Prostate gland (tissue), 2 donors: ENCODE measurements at regions not wholly inside any gene's neighbourhood (a gene's known extent, or its start where the extent isn't known, plus 50 kb on each side); places are given as distances from the start of the nearest gene placed in this dataset.

Source experiments
- DNase-seq: peaks from one replicate; pipeline ENCODE4 v3.0.0-alpha.2; 2019; ENCODE audit warnings: low spot score
- H3K27ac ChIP-seq, 2 donors: fragments of 200-600 bp; sonication (generic); 2 replicates each; pipeline ENCODE4 v1.5.1; 2017 to 2019
- H3K27me3 ChIP-seq: fragments of 200-600 bp; sonication (generic); replicated peaks from 2 replicates; pipeline ENCODE4 v1.5.1; 2019; ENCODE audit not compliant: insufficient read depth
- H3K36me3 ChIP-seq, 2 donors: fragments of 200-600 bp; sonication (generic); 1 replicate in 1 of 2; 2 replicates in 1 of 2; pipeline versions ENCODE4 v1.5.1 to v1.8.1; 2017 to 2019
- H3K4me1 ChIP-seq: fragments of 200-600 bp; sonication (generic); replicated peaks from 2 replicates; pipeline ENCODE4 v1.5.1; 2019
- H3K4me3 ChIP-seq, 2 donors: fragments of 200-600 bp; sonication (generic); 2 replicates each; pipeline ENCODE4 v1.5.1; 2017 to 2019
- H3K9me3 ChIP-seq: fragments of 200-600 bp; sonication (generic); 2 replicates; pipeline ENCODE4 v1.5.1; 2017
- CTCF ChIP-seq, 4 experiments: fragments of 200-600 bp in 2 of 4; fragments of 450-650 bp in 2 of 4; sonication (generic) in 2 of 4; IDR thresholded peaks; 1 replicate in 3 of 4; 2 replicates in 1 of 4; pipeline ENCODE4 v1.5.1; 2016 to 2019; ENCODE audit warnings: antibody characterized with exemption in 4 of 4, mild to moderate bottlenecking in 2 of 4, moderate library complexity in 2 of 4
- POLR2A ChIP-seq: fragments of 450-650 bp; IDR thresholded peaks from one replicate; pipeline ENCODE4 v1.6.1; 2016; ENCODE audit warnings: antibody characterized with exemption, mild to moderate bottlenecking
- POLR2AphosphoS5 ChIP-seq: sonication (generic); formaldehyde crosslinking; IDR thresholded peaks from one replicate; pipeline ENCODE4 v1.6.1; 2017; ENCODE audit warnings: antibody characterized with exemption
- WGBS: methylation state at CpG from one replicate; pipeline ENCODE4 v1.1.5; 2018; 5-methylcytosine and 5-hydroxymethylcytosine counted together
- intact Hi-C: fragments of 100-400 bp; cut with DNase I; formaldehyde crosslinking; loops from one replicate; pipeline ENCODE4 v1.14.2; 2022

DNA sequence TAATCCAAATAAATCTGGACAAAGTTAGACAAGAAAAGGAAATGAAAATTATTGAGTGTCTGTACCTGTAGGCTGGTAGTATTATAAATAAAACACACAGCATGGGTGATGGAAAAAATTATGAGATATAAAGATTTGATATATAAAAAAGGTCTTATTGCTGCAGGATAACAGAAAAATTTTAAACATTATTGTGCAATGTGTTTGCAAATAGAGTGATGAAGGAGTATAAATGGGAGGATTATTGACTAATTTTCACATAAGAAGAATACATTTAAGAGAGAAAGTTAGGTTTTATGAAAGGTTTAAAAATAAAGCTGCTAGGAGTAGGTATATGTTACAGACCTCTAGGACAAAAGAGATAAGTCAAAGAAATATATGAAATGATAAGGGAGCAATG is 336.7 kb upstream of the MAN1A1 start:
- Histone ChIP-seq H3K9me3 (no peaks in the 10 kb centered on the region), H3K36me3 (no peaks in the 10 kb centered on the region), H3K4me3 (no peak overlapping the region), H3K27me3 (no peaks in the 10 kb centered on the region), H3K27ac (no peak overlapping the region), H3K4me1 (no peaks in the 10 kb centered on the region)
- intact Hi-C loops: no loop called here
- DNase-seq: no peak
- no peak for TF ChIP-seq POLR2AphosphoS5
- no peak for TF ChIP-seq POLR2A
- TF ChIP-seq CTCF (IDR thresholded peaks at IDR 0.05): no peak

GRCh38 chr6:119683671-119684070 is 334.1 kb upstream of the MAN1A1 start:
- H3K27ac ChIP-seq: no peak overlapping the region
- intact Hi-C loops: no loop called here
- H3K27me3 ChIP-seq: no peaks in the 10 kb centered on the region
- no peaks in the 10 kb centered on the region for H3K36me3 ChIP-seq
- no peak overlapping the region for H3K4me3 ChIP-seq
- no peak for DNase-seq
- WGBS: 91% methylated on average over 2 of the region's 2 CpGs
- TF ChIP-seq POLR2AphosphoS5 (no peak), CTCF (IDR thresholded peaks at IDR 0.05) (no peak), POLR2A (no peak)
- no peaks in the 10 kb centered on the region for H3K9me3 ChIP-seq
- no peaks in the 10 kb centered on the region for H3K4me1 ChIP-seq

- no peak overlapping the region for H3K4me3 ChIP-seq
- intact Hi-C loops: no loop called here
- no peaks in the 10 kb centered on the region for H3K27me3 ChIP-seq
- TF ChIP-seq POLR2AphosphoS5: no peak
- 56% methylated on average over 2 of the region's 2 CpGs for WGBS
- no peak for DNase-seq
- H3K27ac ChIP-seq: no peak overlapping the region
- no peaks in the 10 kb centered on the region for H3K36me3 ChIP-seq
- H3K4me1 ChIP-seq: no peaks in the 10 kb centered on the region
- H3K9me3 ChIP-seq: no peaks in the 10 kb centered on the region
Measured at GRCh38 chr6:119683031-119683430, 333.5 kb upstream of the MAN1A1 start.

- intact Hi-C loops: no loop called here
- no peak overlapping the region for H3K4me3 ChIP-seq
- H3K36me3 ChIP-seq: no peaks in the 10 kb centered on the region
- WGBS: 84% methylated on average over 3 of the region's 3 CpGs
- TF ChIP-seq CTCF (IDR thresholded peaks at IDR 0.05) (no peak), POLR2A (no peak), POLR2AphosphoS5 (no peak)
- no peaks in the 10 kb centered on the region for H3K4me1 ChIP-seq
- no peaks in the 10 kb centered on the region for H3K27me3 ChIP-seq
- H3K9me3 ChIP-seq: no peaks in the 10 kb centered on the region
- H3K27ac ChIP-seq: no peak overlapping the region
- no peak for DNase-seq
Measured at GRCh38 chr6:119678961-119679360, 329.4 kb upstream of the MAN1A1 start.

- intact Hi-C loops: no loop called here
- H3K4me1 ChIP-seq: no peaks in the 10 kb centered on the region
- DNase-seq: no peak
- H3K27ac ChIP-seq: no peak overlapping the region
- H3K4me3 ChIP-seq: no peak overlapping the region
- no peak for TF ChIP-seq POLR2A
- TF ChIP-seq CTCF (IDR thresholded peaks at IDR 0.05): no peak
- no peak for TF ChIP-seq POLR2AphosphoS5
- 68% methylated on average over 2 of the region's 2 CpGs for WGBS
- H3K36me3 ChIP-seq: no peaks in the 10 kb centered on the region
- no peaks in the 10 kb centered on the region for H3K9me3 ChIP-seq
- no peaks in the 10 kb centered on the region for H3K27me3 ChIP-seq
Measured at GRCh38 chr6:119677384-119677783, 327.8 kb upstream of the MAN1A1 start.
